ENCODE measurements at regions not wholly inside any gene's neighbourhood (a gene's known extent, or its start where the extent isn't known, plus 50 kb on each side); places are given as distances from the start of the nearest gene placed in this dataset.
A peak's percentile ranks its signal among the peaks of the same experiment; 100 is the strongest.

GRCh38 chr6:140372064-140372463 lies 997.6 kb upstream of the CITED2 start:
- no peak for FAIRE-seq

GRCh38 chr6:140370976-140371870 lies 996.8 kb upstream of the CITED2 start:
- FAIRE-seq: peak; percentile 17
- H3K27ac Mint-ChIP-seq (ENCODE audit: unreplicated experiment): no peak overlapping the region

More at GRCh38 chr6:140372064-140372463, 997.6 kb upstream of the CITED2 start:
- Histone ChIP-seq H3K36me3 (ENCODE audit: insufficient read depth, low read length) (no peaks in the 10 kb centered on the region), H3K4me2 (ENCODE audit: low read length) (no peak overlapping the region), H3K27me3 (ENCODE audit: insufficient read depth, low read length) (no peaks in the 10 kb centered on the region), H3K27ac (ENCODE audit: low read depth, low read length) (no peak overlapping the region), H3K9me3 (ENCODE audit: insufficient read depth, low read depth, low read length) (no peaks in the 10 kb centered on the region), H2AFZ (ENCODE audit: low read depth, low read length) (no peak overlapping the region), H4K20me1 (ENCODE audit: insufficient read depth, low read length) (no peaks in the 10 kb centered on the region), H3K79me2 (ENCODE audit: insufficient read depth, low read length) (no peaks in the 10 kb centered on the region), H3K9ac (ENCODE audit: low read length) (no peak overlapping the region), H3K4me1 (ENCODE audit: insufficient read depth, low read length) (no peaks in the 10 kb centered on the region), H3K4me3 (ENCODE audit: insufficient read depth, low read depth, low read length) (no peak overlapping the region)
- H3K27me3 Mint-ChIP-seq (ENCODE audit: low read depth, unreplicated experiment): no peaks in the 10 kb centered on the region
- peaks cover 10% of the 10 kb centered on the region for H3K4me1 Mint-ChIP-seq (ENCODE audit: low read depth, unreplicated experiment)
- TF ChIP-seq CTCF (IDR thresholded peaks at IDR 0.05; ENCODE audit: insufficient read depth, low read depth, low read length) (no peak), EZH2 (IDR thresholded peaks at IDR 0.05; ENCODE audit: insufficient read depth, low read length) (no peak)
- no peak overlapping the region for H3K27ac Mint-ChIP-seq (ENCODE audit: unreplicated experiment)
- H3K4me3 Mint-ChIP-seq (ENCODE audit: unreplicated experiment): no peak overlapping the region
- no peak for DNase-seq (ENCODE audit: low read depth)
- peaks cover 2% of the 10 kb centered on the region for H3K9me3 Mint-ChIP-seq (ENCODE audit: unreplicated experiment)
- H3K36me3 Mint-ChIP-seq (ENCODE audit: low read depth, unreplicated experiment): no peaks in the 10 kb centered on the region

More at GRCh38 chr6:140370976-140371870, 996.8 kb upstream of the CITED2 start:
- Histone ChIP-seq H3K9ac (ENCODE audit: low read length) (no peak overlapping the region), H3K36me3 (ENCODE audit: insufficient read depth, low read length) (no peaks in the 10 kb centered on the region), H3K4me1 (ENCODE audit: insufficient read depth, low read length) (no peaks in the 10 kb centered on the region), H3K4me3 (ENCODE audit: insufficient read depth, low read depth, low read length) (no peak overlapping the region), H3K4me2 (ENCODE audit: low read length) (no peak overlapping the region), H4K20me1 (ENCODE audit: insufficient read depth, low read length) (no peaks in the 10 kb centered on the region), H3K79me2 (ENCODE audit: insufficient read depth, low read length) (no peaks in the 10 kb centered on the region), H2AFZ (ENCODE audit: low read depth, low read length) (no peak overlapping the region), H3K27me3 (ENCODE audit: insufficient read depth, low read length) (no peaks in the 10 kb centered on the region), H3K27ac (ENCODE audit: low read depth, low read length) (no peak overlapping the region), H3K9me3 (ENCODE audit: insufficient read depth, low read depth, low read length) (no peaks in the 10 kb centered on the region)
- H3K4me1 Mint-ChIP-seq (ENCODE audit: low read depth, unreplicated experiment): peaks cover 14% of the 10 kb centered on the region
- peaks cover 2% of the 10 kb centered on the region for H3K9me3 Mint-ChIP-seq (ENCODE audit: unreplicated experiment)
- TF ChIP-seq EZH2 (IDR thresholded peaks at IDR 0.05; ENCODE audit: insufficient read depth, low read length) (no peak), CTCF (IDR thresholded peaks at IDR 0.05; ENCODE audit: insufficient read depth, low read depth, low read length) (no peak)
- H3K4me3 Mint-ChIP-seq (ENCODE audit: unreplicated experiment): no peak overlapping the region
- no peak for DNase-seq (ENCODE audit: low read depth)
- no peaks in the 10 kb centered on the region for H3K27me3 Mint-ChIP-seq (ENCODE audit: low read depth, unreplicated experiment)
- no peaks in the 10 kb centered on the region for H3K36me3 Mint-ChIP-seq (ENCODE audit: low read depth, unreplicated experiment)
